HG03064 (cell line): ENCODE measurements at regions not wholly inside any gene's neighbourhood (a gene's known extent, or its start where the extent isn't known, plus 50 kb on each side); places are given as distances from the start of the nearest gene placed in this dataset.
A peak's percentile ranks its signal among the peaks of the same experiment; 100 is the strongest.

ENCODE experiments used
- ATAC-seq: cut with Tn5 transposase; IDR thresholded peaks from one replicate; pipeline ENCODE4 v1.9.1; 2021; ENCODE audit warnings: low read depth; ENCODE audit not compliant: unreplicated experiment

- no peak for ATAC-seq
These were observed 81.1 kb upstream of the CT45A1 start for GRCh38 chrX:135632353-135632752.

GRCh38 chrX:135639066-135639780 lies 74.2 kb upstream of the CT45A1 start:
- no peak for ATAC-seq

GRCh38 chrX:135643916-135644315 lies 69.5 kb upstream of the CT45A1 start:
- no peak for ATAC-seq

GRCh38 chrX:135644624-135645023 lies 68.8 kb upstream of the CT45A1 start:
- ATAC-seq, result no peak

- ATAC-seq, result no peak
These were observed 64.4 kb upstream of the CT45A1 start for GRCh38 chrX:135649029-135649428.

GRCh38 chrX:135649561-135649960 lies 63.9 kb upstream of the CT45A1 start:
- no peak for ATAC-seq

GRCh38 chrX:135651647-135652295 lies 61.7 kb upstream of the CT45A1 start:
- no peak for ATAC-seq

- ATAC-seq, result no peak
These were observed 60.8 kb upstream of the CT45A1 start for GRCh38 chrX:135652602-135653001.

GRCh38 chrX:135657952-135658654 lies 55.3 kb upstream of the CT45A1 start:
- ATAC-seq, result peak; percentile 48
